HepG2 (cell line): ENCODE measurements at regions not wholly inside any gene's neighbourhood (a gene's known extent, or its start where the extent isn't known, plus 50 kb on each side); places are given as distances from the start of the nearest gene placed in this dataset.
A peak's percentile ranks its signal among the peaks of the same experiment; 100 is the strongest.

ENCODE experiments used
- ARNTL ChIP-seq: sonication (generic); formaldehyde crosslinking; IDR thresholded peaks from 2 replicates; pipeline ENCODE4 v1.4.0; 2020; ENCODE audit warnings: mild to moderate bottlenecking, missing genetic modification reagents
- DZIP1 ChIP-seq: sonication (generic); formaldehyde crosslinking; IDR thresholded peaks from 2 replicates; pipeline ENCODE4 v1.5.0; 2020; ENCODE audit warnings: mild to moderate bottlenecking, missing genetic modification reagents
- EED ChIP-seq: sonication (generic); formaldehyde crosslinking; IDR thresholded peaks from 2 replicates; pipeline ENCODE4 v1.5.0; 2020; ENCODE audit warnings: mild to moderate bottlenecking, missing genetic modification reagents
- HOXD1 ChIP-seq: sonication (generic); formaldehyde crosslinking; IDR thresholded peaks from 2 replicates; pipeline ENCODE4 v1.5.0; 2020; ENCODE audit warnings: missing genetic modification reagents
- KDM2A ChIP-seq: sonication (generic); formaldehyde crosslinking; IDR thresholded peaks from 2 replicates; pipeline ENCODE4 v1.4.0; 2020; ENCODE audit warnings: low read depth, missing genetic modification reagents, borderline replicate concordance
- KLF12 ChIP-seq: sonication (generic); formaldehyde crosslinking; IDR thresholded peaks from 2 replicates; pipeline ENCODE4 v1.4.0; 2020; ENCODE audit warnings: missing genetic modification reagents, borderline replicate concordance
- KMT2B ChIP-seq: IDR thresholded peaks from 2 replicates; pipeline ENCODE4 v1.6.1; 2016; ENCODE audit warnings: missing genetic modification reagents, missing compliant biosample characterization
- MATR3 ChIP-seq: sonication (generic); formaldehyde crosslinking; IDR thresholded peaks from 2 replicates; pipeline ENCODE4 v1.4.0; 2020; ENCODE audit warnings: missing genetic modification reagents
- ONECUT2 ChIP-seq: sonication (generic); formaldehyde crosslinking; IDR thresholded peaks from 2 replicates; pipeline ENCODE4 v1.4.0; 2020; ENCODE audit warnings: missing genetic modification reagents
- PAXIP1 ChIP-seq: sonication (generic); formaldehyde crosslinking; conservative IDR thresholded peaks from 2 replicates; pipeline ENCODE4 v1.4.0; 2020; ENCODE audit warnings: mild to moderate bottlenecking, missing genetic modification reagents, moderate library complexity
- PHF5A ChIP-seq: IDR thresholded peaks from one replicate; pipeline ENCODE4 v1.6.1; 2018; ENCODE audit warnings: low read depth, missing genetic modification reagents; ENCODE audit not compliant: unreplicated experiment
- RARA ChIP-seq: IDR thresholded peaks from 2 replicates; pipeline ENCODE4 v1.6.1; 2016; ENCODE audit warnings: missing genetic modification reagents, missing compliant biosample characterization
- RBM22 ChIP-seq: fragments of 200-400 bp; formaldehyde crosslinking; optimal IDR thresholded peaks from 2 replicates; pipeline ENCODE3; 2017; ENCODE audit warnings: mild to moderate bottlenecking, low read length, moderate library complexity
- SMAD3 ChIP-seq: sonication (generic); formaldehyde crosslinking; IDR thresholded peaks from 2 replicates; pipeline ENCODE4 v1.4.0; 2020; ENCODE audit warnings: missing genetic modification reagents
- SRF ChIP-seq: IDR thresholded peaks from 2 replicates; pipeline ENCODE4 v1.6.1; 2011; ENCODE audit warnings: mild to moderate bottlenecking, low read depth, low read length, moderate library complexity
- SRSF1 ChIP-seq: fragments of 200-400 bp; formaldehyde crosslinking; optimal IDR thresholded peaks from 2 replicates; pipeline ENCODE3; 2017; ENCODE audit warnings: mild to moderate bottlenecking, low read depth, low read length, moderate library complexity
- ZFP36 ChIP-seq: fragments of 150-350 bp; IDR thresholded peaks from 2 replicates; pipeline ENCODE4 v1.6.1; 2018; ENCODE audit warnings: borderline replicate concordance, low read length, low read depth; ENCODE audit not compliant: partially characterized antibody
- ZNF138 ChIP-seq: sonication (generic); formaldehyde crosslinking; IDR thresholded peaks from 2 replicates; pipeline ENCODE4 v1.5.0; 2020; ENCODE audit warnings: mild to moderate bottlenecking, low read depth, missing genetic modification reagents
- ZNF205 ChIP-seq: IDR thresholded peaks from 2 replicates; pipeline ENCODE4 v1.6.1; 2018; ENCODE audit warnings: missing biosample characterization, missing genetic modification reagents
- ZNF230 ChIP-seq: sonication (generic); formaldehyde crosslinking; IDR thresholded peaks from 2 replicates; pipeline ENCODE4 v1.4.0; 2020; ENCODE audit warnings: mild to moderate bottlenecking, missing genetic modification reagents
- ZNF235 ChIP-seq: sonication (generic); formaldehyde crosslinking; IDR thresholded peaks from 2 replicates; pipeline ENCODE4 v1.8.1; 2023; ENCODE audit warnings: mild to moderate bottlenecking, missing genetic modification reagents, borderline replicate concordance
- ZNF557 ChIP-seq: sonication (generic); formaldehyde crosslinking; IDR thresholded peaks from 2 replicates; pipeline ENCODE4 v1.4.0; 2020; ENCODE audit warnings: missing genetic modification reagents
- ZNF672 ChIP-seq: sonication (generic); formaldehyde crosslinking; IDR thresholded peaks from 2 replicates; pipeline ENCODE4 v1.8.1; 2022; ENCODE audit warnings: missing genetic modification reagents
- ZNF704 ChIP-seq: sonication (generic); formaldehyde crosslinking; IDR thresholded peaks from 2 replicates; pipeline ENCODE4 v1.8.1; 2023; ENCODE audit warnings: mild to moderate bottlenecking, inconsistent platforms, moderate library complexity, missing genetic modification reagents, borderline replicate concordance

GRCh38 chr20:50305636-50306477, 115.2 kb downstream of the CEBPB start (continued):
- peak; percentile 56; the same call in 1 of the 2 replicates for TF ChIP-seq ZNF704 (CRISPR knock-in tag)
- peak; percentile 41; the same call in 1 of the 2 replicates for TF ChIP-seq KDM2A
- TF ChIP-seq ZNF235, result peak; percentile 77; the same call in 1 of the 2 replicates
- TF ChIP-seq ZFP36, result peak; percentile 90
- peak; percentile 84 for TF ChIP-seq RBM22
- peak; percentile 96 for TF ChIP-seq RARA (CRISPR knock-in tag)
- no peak; the same call in 1 of the 2 replicates for TF ChIP-seq SRF
- TF ChIP-seq ZNF557 (CRISPR knock-in tag), result peak; percentile 75; the same call in 1 of the 2 replicates
- no peak; the same call in 1 of the 2 replicates for TF ChIP-seq KMT2B (CRISPR knock-in tag)
- TF ChIP-seq DZIP1, result no peak; the same call in none of the 2 replicates
- peak; percentile 64; the same call in 1 of the 2 replicates for TF ChIP-seq ZNF205 (CRISPR knock-in tag)
- peak; percentile 76 for TF ChIP-seq ZNF138 (CRISPR knock-in tag)
- TF ChIP-seq PAXIP1, result peak; percentile 97
- TF ChIP-seq MATR3, result no peak
- peak; percentile 90 for TF ChIP-seq SRSF1
- peak; percentile 74 for TF ChIP-seq KLF12 (CRISPR knock-in tag)
- peak; percentile 60 for TF ChIP-seq EED (CRISPR knock-in tag)
- TF ChIP-seq ARNTL (CRISPR knock-in tag), result peak; percentile 94
- peak; percentile 65 for TF ChIP-seq PHF5A (CRISPR knock-in tag)
- TF ChIP-seq SMAD3 (CRISPR knock-in tag), result no peak; the same call in none of the 2 replicates
- peak; percentile 95 for TF ChIP-seq ZNF230 (CRISPR knock-in tag)
- TF ChIP-seq ZNF672 (CRISPR knock-in tag), result no peak
- TF ChIP-seq HOXD1 (CRISPR knock-in tag), result peak; percentile 62; the same call in 1 of the 2 replicates
- no peak for TF ChIP-seq ONECUT2 (CRISPR knock-in tag)
